Skeletal muscle cell (primary cell): ENCODE measurements at regions not wholly inside any gene's neighbourhood (a gene's known extent, or its start where the extent isn't known, plus 50 kb on each side); places are given as distances from the start of the nearest gene placed in this dataset.
"Not testable (repeated sequence)": the region's sequence is repeated elsewhere in the genome, so short reads cannot be mapped to it uniquely, and the experiment has no call there.

Experiments used
- DNase-seq: peaks from one replicate; pipeline ENCODE4 v3.0.0-alpha.2; 2010; ENCODE audit warnings: low read depth
- H3K4me3 ChIP-seq: 2 replicates; pipeline ENCODE4 v1.5.1; 2011; ENCODE audit warnings: low read depth, mild to moderate bottlenecking, control low read depth, low read length, moderate library complexity

- DNase-seq = peak; percentile 45
- no peak overlapping the region for H3K4me3 ChIP-seq
Measured at GRCh38 chr12:127101076-127101475, 1165.9 kb upstream of the TMEM132C start.

- no peak for DNase-seq
- no peak overlapping the region for H3K4me3 ChIP-seq
Measured at GRCh38 chr12:127106041-127106440, 1160.9 kb upstream of the TMEM132C start.

GRCh38 chr12:127106697-127107096 is 1160.3 kb upstream of the TMEM132C start:
- H3K4me3 ChIP-seq = no peak overlapping the region
- no peak for DNase-seq

GRCh38 chr12:127107744-127108143 is 1159.2 kb upstream of the TMEM132C start:
- no peak overlapping the region for H3K4me3 ChIP-seq
- no peak for DNase-seq

- peak; percentile 31 for DNase-seq
- H3K4me3 ChIP-seq = no peak overlapping the region
Measured at GRCh38 chr12:127108360-127109215, 1158.4 kb upstream of the TMEM132C start.

- H3K4me3 ChIP-seq = no peak overlapping the region
- no peak for DNase-seq
Measured at GRCh38 chr12:127113945-127114344, 1153.0 kb upstream of the TMEM132C start.

GRCh38 chr12:127115468-127116035 is 1151.4 kb upstream of the TMEM132C start:
- no peak for DNase-seq

GRCh38 chr12:127118251-127118650 is 1148.7 kb upstream of the TMEM132C start:
- no peak for DNase-seq
- no peak overlapping the region for H3K4me3 ChIP-seq

More at GRCh38 chr12:127115468-127116035, 1151.4 kb upstream of the TMEM132C start:
- H3K4me3 ChIP-seq = no peak overlapping the region

GRCh38 chr12:127119600-127120140 is 1147.3 kb upstream of the TMEM132C start:
- no peak overlapping the region for H3K4me3 ChIP-seq

GRCh38 chr12:127120851-127121250 is 1146.1 kb upstream of the TMEM132C start:
- H3K4me3 ChIP-seq = no peak overlapping the region
- DNase-seq = no peak

More at GRCh38 chr12:127119600-127120140, 1147.3 kb upstream of the TMEM132C start:
- DNase-seq = no peak

GRCh38 chr12:127121494-127122084 is 1145.4 kb upstream of the TMEM132C start:
- H3K4me3 ChIP-seq = no peak overlapping the region
- DNase-seq = no peak

- peak; percentile 69 for DNase-seq
- H3K4me3 ChIP-seq = no peak overlapping the region
Measured at GRCh38 chr12:127125607-127126259, 1141.2 kb upstream of the TMEM132C start.

- H3K4me3 ChIP-seq = no peak overlapping the region
- DNase-seq = no peak
Measured at GRCh38 chr12:127126260-127126628, 1140.7 kb upstream of the TMEM132C start.

- H3K4me3 ChIP-seq = no peak overlapping the region
- DNase-seq = no peak
Measured at GRCh38 chr12:127127897-127128296, 1139.1 kb upstream of the TMEM132C start.

- no peak for DNase-seq
- peak overlapping the region; percentile 25 for H3K4me3 ChIP-seq
Measured at GRCh38 chr12:127130506-127131124, 1136.4 kb upstream of the TMEM132C start.

GRCh38 chr12:127133675-127134335 is 1133.2 kb upstream of the TMEM132C start:
- no peak for DNase-seq

GRCh38 chr12:127140864-127141484 is 1126.0 kb upstream of the TMEM132C start:
- H3K4me3 ChIP-seq, DNase-seq: not testable (repeated sequence)

More at GRCh38 chr12:127133675-127134335, 1133.2 kb upstream of the TMEM132C start:
- no peak overlapping the region for H3K4me3 ChIP-seq

- DNase-seq = no peak
- no peak overlapping the region for H3K4me3 ChIP-seq
Measured at GRCh38 chr12:127143020-127143419, 1124.0 kb upstream of the TMEM132C start.
